ENCODE measurements at regions not wholly inside any gene's neighbourhood (a gene's known extent, or its start where the extent isn't known, plus 50 kb on each side); places are given as distances from the start of the nearest gene placed in this dataset. TPM values are rescaled to one million over a fixed set of nuclear protein-coding genes. Genes with fewer than 3 reads are reported as not detected.
"Not testable (repeated sequence)": the region's sequence is repeated elsewhere in the genome, so short reads cannot be mapped to it uniquely, and the experiment has no call there.

DNA sequence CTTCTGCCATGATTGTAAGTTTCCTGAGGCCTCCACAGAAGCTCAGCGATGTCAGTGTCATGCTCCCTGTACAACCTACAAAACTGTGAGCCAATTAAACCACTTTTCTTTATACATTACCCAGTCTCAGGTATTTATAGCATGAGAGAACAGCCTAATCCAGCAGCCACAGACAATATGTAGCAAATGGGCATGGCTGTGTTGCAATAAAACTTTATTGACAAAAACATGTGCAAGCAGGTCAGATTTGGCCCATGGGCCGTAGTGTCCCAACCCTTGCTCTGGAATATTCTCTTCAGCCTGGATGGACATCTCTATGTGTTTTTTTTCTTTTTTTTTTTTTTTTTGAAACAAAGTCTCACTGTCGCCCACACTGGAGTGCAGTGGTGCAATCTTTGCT, 60.9 kb upstream of the EEF2KMT start:
- 94% methylated on average over 2 of the region's 3 CpGs for WGBS (ENCODE audit: insufficient coverage)
- DNase-seq (ENCODE audit: low read depth in 4 of 6, low spot score in 6 of 6): no peak
- Histone ChIP-seq H3K36me3 (ENCODE audit: control insufficient read depth, insufficient read depth, low read length) (no peaks in the 10 kb centered on the region), H3K4me3 (ENCODE audit: low read depth, low read length) (no peak overlapping the region), H3K4me1 (ENCODE audit: control insufficient read depth, insufficient read depth, low read length) (no peaks in the 10 kb centered on the region), H3K9me3 (ENCODE audit: control insufficient read depth, insufficient read depth, low read length) (no peaks in the 10 kb centered on the region), H3K27me3 (ENCODE audit: control insufficient read depth, insufficient read depth, low read length) (no peaks in the 10 kb centered on the region), H3K27ac (ENCODE audit: low read depth, low read length) (no peak overlapping the region)

- not testable (repeated sequence) for H3K27ac ChIP-seq (ENCODE audit: low read depth, low read length); DNase-seq (ENCODE audit: low read depth in 4 of 6, low spot score in 6 of 6)
- 97% methylated on average over 3 of the region's 4 CpGs for WGBS (ENCODE audit: insufficient coverage)
These were observed 58.9 kb upstream of the EEF2KMT start for GRCh38 chr16:5156486-5156885.

GRCh38 chr16:5154006-5154405, 56.4 kb upstream of the EEF2KMT start:
- not testable (repeated sequence) for H3K9me3 ChIP-seq (ENCODE audit: control insufficient read depth, insufficient read depth, low read length); H3K4me3 ChIP-seq (ENCODE audit: low read depth, low read length); H3K27ac ChIP-seq (ENCODE audit: low read depth, low read length); DNase-seq (ENCODE audit: low read depth in 4 of 6, low spot score in 6 of 6); H3K4me1 ChIP-seq (ENCODE audit: control insufficient read depth, insufficient read depth, low read length); H3K36me3 ChIP-seq (ENCODE audit: control insufficient read depth, insufficient read depth, low read length); H3K27me3 ChIP-seq (ENCODE audit: control insufficient read depth, insufficient read depth, low read length)
- no CpG with 5 or more reads among the region's 1 CpG for WGBS (ENCODE audit: insufficient coverage)

More at GRCh38 chr16:5156486-5156885, 58.9 kb upstream of the EEF2KMT start:
- H3K36me3 ChIP-seq (ENCODE audit: control insufficient read depth, insufficient read depth, low read length); H3K4me1 ChIP-seq (ENCODE audit: control insufficient read depth, insufficient read depth, low read length); H3K4me3 ChIP-seq (ENCODE audit: low read depth, low read length); H3K9me3 ChIP-seq (ENCODE audit: control insufficient read depth, insufficient read depth, low read length); H3K27me3 ChIP-seq (ENCODE audit: control insufficient read depth, insufficient read depth, low read length): not testable (repeated sequence)

DNA sequence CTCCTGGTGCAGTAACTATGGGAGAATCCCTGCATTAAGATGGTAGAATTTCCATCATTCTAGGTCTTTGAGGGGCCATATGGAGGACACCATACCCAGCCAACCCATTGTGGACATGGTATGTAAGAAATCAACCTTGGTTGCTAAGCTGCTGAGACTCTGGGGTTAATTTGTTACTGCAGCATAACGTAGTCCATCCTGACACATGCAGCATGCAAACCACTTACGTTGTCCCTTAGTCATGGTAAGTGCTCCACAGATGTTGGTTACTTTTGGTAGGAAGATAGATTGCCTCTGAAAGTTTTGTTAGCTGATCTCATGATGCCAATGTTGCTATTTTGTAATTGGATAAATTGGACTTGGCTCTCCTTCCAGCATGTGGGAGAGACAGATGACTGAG, 53.8 kb upstream of the EEF2KMT start:
- not testable (repeated sequence) for DNase-seq (ENCODE audit: low read depth in 4 of 6, low spot score in 6 of 6); H3K9me3 ChIP-seq (ENCODE audit: control insufficient read depth, insufficient read depth, low read length); H3K27me3 ChIP-seq (ENCODE audit: control insufficient read depth, insufficient read depth, low read length); H3K36me3 ChIP-seq (ENCODE audit: control insufficient read depth, insufficient read depth, low read length); H3K4me3 ChIP-seq (ENCODE audit: low read depth, low read length); H3K4me1 ChIP-seq (ENCODE audit: control insufficient read depth, insufficient read depth, low read length); H3K27ac ChIP-seq (ENCODE audit: low read depth, low read length)
- no CpG with 5 or more reads among the region's 2 CpGs for WGBS (ENCODE audit: insufficient coverage)

Small RNA genes lying in the stretch of these regions (small RNA-seq; reads per million reads assigned to genes)
- not detected for gene AC007012.1 (ENCODE audit: low replicate concordance)
- gene MIR8065 (ENCODE audit: low replicate concordance): not detected
- gene RNU6-328P (ENCODE audit: low replicate concordance): not detected
- not detected for gene RNU6-457P (ENCODE audit: low replicate concordance)
- not detected for gene RNU7-99P (ENCODE audit: low replicate concordance)
- not detected for gene SNRPCP20 (ENCODE audit: low replicate concordance)
